ENCODE measurements at regions not wholly inside any gene's neighbourhood (a gene's known extent, or its start where the extent isn't known, plus 50 kb on each side); places are given as distances from the start of the nearest gene placed in this dataset.

- TF ChIP-seq POLR2A (IDR thresholded peaks at IDR 0.05) (no peak), CTCF (IDR thresholded peaks at IDR 0.05) (no peak)
- no peaks in the 10 kb centered on the region for H3K9me3 ChIP-seq
- intact Hi-C loops (cut with DNase I; ENCODE audit: low total_unique reads), result no loop called here
- H3K4me3 ChIP-seq, result no peak overlapping the region
- H3K4me1 ChIP-seq, result no peaks in the 10 kb centered on the region
- no peaks in the 10 kb centered on the region for H3K27me3 ChIP-seq
- H3K36me3 ChIP-seq, result no peaks in the 10 kb centered on the region
- H3K27ac ChIP-seq, result no peak overlapping the region
- DNase-seq, result no peak
These were observed 60.7 kb upstream of the FGF14 start for GRCh38 chr13:102462570-102462969.

- Histone ChIP-seq H3K4me1 (no peaks in the 10 kb centered on the region), H3K36me3 (no peaks in the 10 kb centered on the region), H3K27me3 (no peaks in the 10 kb centered on the region), H3K4me3 (no peak overlapping the region), H3K27ac (no peak overlapping the region), H3K9me3 (no peaks in the 10 kb centered on the region)
- TF ChIP-seq POLR2A (IDR thresholded peaks at IDR 0.05), result no peak
- TF ChIP-seq CTCF (IDR thresholded peaks at IDR 0.05), result no peak
- DNase-seq, result no peak
- intact Hi-C loops (cut with DNase I; ENCODE audit: low total_unique reads), result no loop called here
These were observed 59.5 kb upstream of the FGF14 start for GRCh38 chr13:102461302-102461701.

GRCh38 chr13:102460806-102461205 is 59.0 kb upstream of the FGF14 start:
- intact Hi-C loops (cut with DNase I; ENCODE audit: low total_unique reads), result no loop called here
- Histone ChIP-seq H3K4me1 (no peaks in the 10 kb centered on the region), H3K9me3 (no peaks in the 10 kb centered on the region), H3K4me3 (no peak overlapping the region), H3K27ac (no peak overlapping the region), H3K36me3 (no peaks in the 10 kb centered on the region), H3K27me3 (no peaks in the 10 kb centered on the region)
- no peak for DNase-seq
- TF ChIP-seq POLR2A (IDR thresholded peaks at IDR 0.05) (no peak), CTCF (IDR thresholded peaks at IDR 0.05) (no peak)

GRCh38 chr13:102452836-102453235 is 51.0 kb upstream of the FGF14 start:
- intact Hi-C loops (cut with DNase I; ENCODE audit: low total_unique reads), result no loop called here
- no peak overlapping the region for H3K4me3 ChIP-seq
- H3K27ac ChIP-seq, result no peak overlapping the region
- no peaks in the 10 kb centered on the region for H3K27me3 ChIP-seq
- no peaks in the 10 kb centered on the region for H3K4me1 ChIP-seq
- DNase-seq, result no peak
- no peaks in the 10 kb centered on the region for H3K36me3 ChIP-seq
- no peak for TF ChIP-seq POLR2A (IDR thresholded peaks at IDR 0.05)
- TF ChIP-seq CTCF (IDR thresholded peaks at IDR 0.05), result no peak
- H3K9me3 ChIP-seq, result no peaks in the 10 kb centered on the region
